NCI-H187 treated with DMSO at 0.1 percent for 48 hours (cell line): ENCODE measurements at regions not wholly inside any gene's neighbourhood (a gene's known extent, or its start where the extent isn't known, plus 50 kb on each side); places are given as distances from the start of the nearest gene placed in this dataset.

ENCODE experiments used
- DNase-seq: peaks from one replicate; lab custom pipeline; 2025; lab: John Stamatoyannopoulos, UW

- no peak for DNase-seq
Observed at GRCh38 chr21:43274022-43274945, 105.5 kb downstream of the CRYAA start.

- no peak for DNase-seq
Observed at GRCh38 chr21:43273708-43274021, 104.9 kb downstream of the CRYAA start.

- DNase-seq: no peak
Observed at GRCh38 chr21:43273016-43273707, 104.4 kb downstream of the CRYAA start.

GRCh38 chr21:43272591-43272990, 103.8 kb downstream of the CRYAA start:
- no peak for DNase-seq

- no peak for DNase-seq
Observed at GRCh38 chr21:43271452-43272020, 102.7 kb downstream of the CRYAA start.

GRCh38 chr21:43270800-43271301, 102.0 kb downstream of the CRYAA start:
- no peak for DNase-seq

GRCh38 chr21:43269957-43270705, 101.3 kb downstream of the CRYAA start:
- no peak for DNase-seq

DNA sequence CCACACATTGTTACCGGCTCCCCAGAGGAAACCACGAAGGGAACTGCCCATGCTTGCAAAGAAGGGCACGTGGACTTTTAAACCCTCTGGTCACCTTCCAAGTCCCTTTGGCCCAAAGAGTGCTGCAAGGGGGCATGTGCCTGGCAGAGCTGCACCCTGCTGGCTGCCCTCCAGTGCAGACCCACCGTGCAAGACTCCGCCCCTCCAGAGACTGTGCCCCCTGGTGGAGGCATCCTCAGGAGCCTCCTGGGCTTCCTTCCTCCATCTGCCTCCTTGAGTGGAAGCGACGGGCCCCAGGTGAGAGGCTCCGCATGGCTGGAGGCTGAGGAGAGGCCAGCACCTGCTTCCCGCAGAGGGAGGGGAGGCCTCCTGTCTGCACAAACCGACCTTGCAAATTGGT, 100.6 kb downstream of the CRYAA start:
- DNase-seq: no peak

DNA sequence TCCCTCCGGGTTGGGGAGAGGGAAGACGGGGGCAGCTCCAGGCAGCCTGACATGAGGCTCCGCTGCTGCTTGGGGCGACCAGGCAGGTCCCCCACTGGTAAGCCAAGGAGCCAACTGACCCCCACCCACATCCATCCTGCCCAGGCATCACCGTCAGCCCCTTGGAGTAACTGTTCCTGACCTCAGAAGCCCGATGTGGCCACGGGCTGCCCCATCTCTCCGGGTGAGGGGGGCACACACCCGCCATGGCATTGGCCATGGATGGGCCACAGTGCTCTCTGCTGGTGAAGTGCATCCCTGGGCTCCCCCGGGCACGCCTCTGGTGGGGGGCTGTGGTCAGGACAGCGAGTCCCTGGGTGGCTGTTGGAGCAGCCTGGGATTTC, 100.0 kb downstream of the CRYAA start:
- no peak for DNase-seq

DNA sequence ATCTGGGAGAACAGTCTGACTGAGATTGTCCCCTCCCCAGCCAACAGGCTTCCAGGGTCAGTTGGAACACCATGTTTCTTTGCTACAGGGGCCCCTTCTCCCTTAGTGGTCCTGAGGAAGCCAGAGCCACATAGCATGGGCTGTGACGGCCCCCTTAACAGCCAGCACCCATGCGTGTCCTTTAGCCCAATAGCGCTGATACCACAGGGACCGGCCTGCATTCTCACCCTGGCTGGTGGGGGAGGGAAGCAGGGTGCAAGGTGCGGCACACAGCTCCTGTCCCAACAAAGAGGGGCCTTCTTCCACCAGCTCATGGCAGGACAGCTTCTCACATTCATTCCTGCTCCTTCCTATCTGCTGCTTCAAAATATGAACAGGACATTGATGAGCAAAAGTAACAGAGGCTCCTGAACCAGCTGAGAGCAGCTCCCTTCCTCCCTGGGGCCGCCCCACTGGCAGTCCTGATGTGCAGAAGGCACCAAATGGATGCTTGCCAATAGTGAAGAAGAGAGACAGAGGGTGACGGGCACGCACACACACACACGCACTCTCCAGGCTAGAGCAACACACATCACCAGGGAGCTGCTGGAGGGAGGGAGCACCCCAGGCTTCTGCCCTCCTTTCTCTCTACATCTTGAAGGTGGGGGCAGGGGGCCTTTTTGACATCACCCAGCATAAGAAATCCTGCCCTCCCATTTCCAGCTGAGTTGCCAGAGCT, 99.4 kb downstream of the CRYAA start:
- DNase-seq: no peak

DNA sequence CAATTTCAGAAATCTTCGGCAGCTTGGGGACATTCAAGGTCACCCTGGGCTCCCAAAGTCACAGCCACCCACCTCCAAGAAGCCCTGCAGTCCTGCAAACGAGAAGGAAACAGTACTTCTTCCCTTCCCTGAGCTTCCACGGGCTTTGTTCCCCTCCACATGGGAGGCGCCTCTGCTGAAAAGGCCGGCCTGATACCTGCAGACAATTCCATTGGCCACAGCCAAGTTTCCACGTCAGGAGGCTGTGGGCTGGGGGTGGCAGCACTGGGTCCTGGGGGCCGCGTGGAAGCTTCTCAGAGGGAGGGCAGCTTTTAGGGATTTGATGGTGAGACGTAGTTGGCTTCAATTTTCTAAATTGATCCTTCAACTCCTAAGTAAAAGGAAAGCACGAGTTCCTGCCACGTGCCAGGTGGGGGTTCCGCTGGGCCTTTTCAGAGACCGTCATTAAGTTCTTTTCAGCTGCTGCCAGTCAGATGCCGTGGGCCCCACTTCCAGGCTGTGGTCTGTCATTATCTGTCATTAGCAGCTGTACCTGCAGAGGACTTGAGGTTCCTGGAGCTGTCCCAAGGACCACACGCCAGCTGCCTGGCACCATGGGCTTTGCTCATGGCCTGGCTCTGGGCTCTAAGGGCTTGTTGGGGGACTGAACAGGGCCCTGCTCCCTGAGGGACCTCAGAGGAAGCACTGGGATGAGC, 98.7 kb downstream of the CRYAA start:
- no peak for DNase-seq

- no peak for DNase-seq
Observed at GRCh38 chr21:43266534-43266933, 97.7 kb downstream of the CRYAA start.

DNA sequence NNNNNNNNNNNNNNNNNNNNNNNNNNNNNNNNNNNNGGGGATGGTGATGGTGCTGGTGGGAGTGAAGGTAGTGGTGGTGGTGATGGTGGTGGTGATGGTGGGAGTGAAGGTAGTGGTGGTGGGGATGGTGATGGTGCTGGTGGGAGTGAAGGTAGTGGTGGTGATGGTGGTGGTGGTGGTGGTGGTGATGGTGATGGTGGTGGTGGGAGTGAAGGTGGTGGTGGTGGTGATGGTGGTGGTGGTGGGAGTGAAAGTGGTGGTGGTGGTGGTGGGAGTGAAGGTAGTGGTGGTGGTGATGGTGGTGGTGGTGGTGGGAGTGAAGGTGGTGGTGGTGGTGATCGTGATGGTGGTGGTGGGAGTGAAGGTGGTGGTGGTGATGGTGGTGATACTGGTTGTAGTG, 93.6 kb downstream of the CRYAA start:
- no peak for DNase-seq
